NCI-H2171 treated with DMSO at 0.1 percent for 48 hours (cell line): ENCODE measurements at regions not wholly inside any gene's neighbourhood (a gene's known extent, or its start where the extent isn't known, plus 50 kb on each side); places are given as distances from the start of the nearest gene placed in this dataset.

Source experiments
- DNase-seq: peaks from one replicate; lab custom pipeline; 2025; lab: John Stamatoyannopoulos, UW

DNA sequence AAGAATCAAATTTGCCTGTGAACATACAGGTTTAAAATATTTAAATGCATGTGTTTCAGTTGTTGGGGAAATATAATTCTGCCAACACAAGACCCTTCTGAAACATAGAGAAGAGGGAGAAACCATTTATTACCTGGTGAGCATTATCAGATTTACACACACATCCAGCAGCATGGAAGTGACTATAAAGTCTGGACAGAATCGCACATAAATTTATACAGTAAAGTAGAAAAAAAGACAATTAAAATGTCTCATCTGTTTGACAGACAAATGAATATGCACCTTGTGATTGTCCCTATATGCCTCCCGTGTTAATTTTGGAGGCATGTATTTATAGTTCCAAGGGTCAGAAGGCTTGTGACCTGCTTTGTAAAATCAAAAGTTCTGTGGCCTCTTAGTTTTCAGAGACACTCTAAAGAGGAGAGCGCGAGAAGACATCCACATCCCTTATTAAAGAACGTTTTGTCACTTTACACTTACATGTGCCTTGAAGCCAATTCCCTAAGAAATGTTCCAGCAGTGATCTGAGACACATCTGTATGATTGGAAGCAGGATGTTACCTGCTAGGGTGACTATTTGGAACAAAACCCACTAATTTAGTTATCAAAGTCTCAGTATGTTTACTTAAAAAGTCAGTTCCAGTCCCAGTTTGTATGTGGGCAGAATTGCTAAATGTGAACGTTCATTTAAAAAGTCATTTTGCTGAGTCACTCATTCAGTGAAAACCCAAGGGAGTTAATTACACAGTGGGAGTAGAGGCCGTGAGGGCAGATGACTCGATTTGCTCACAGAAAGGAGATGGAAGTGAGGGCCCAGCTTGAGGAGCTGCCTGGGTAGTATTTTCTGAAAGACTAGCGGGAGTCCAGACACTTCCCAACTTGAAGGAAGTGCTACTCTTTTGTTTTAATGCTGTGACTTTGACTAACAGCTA, 527.6 kb upstream of the MEX3C start:
- DNase-seq: peak; percentile 36

DNA sequence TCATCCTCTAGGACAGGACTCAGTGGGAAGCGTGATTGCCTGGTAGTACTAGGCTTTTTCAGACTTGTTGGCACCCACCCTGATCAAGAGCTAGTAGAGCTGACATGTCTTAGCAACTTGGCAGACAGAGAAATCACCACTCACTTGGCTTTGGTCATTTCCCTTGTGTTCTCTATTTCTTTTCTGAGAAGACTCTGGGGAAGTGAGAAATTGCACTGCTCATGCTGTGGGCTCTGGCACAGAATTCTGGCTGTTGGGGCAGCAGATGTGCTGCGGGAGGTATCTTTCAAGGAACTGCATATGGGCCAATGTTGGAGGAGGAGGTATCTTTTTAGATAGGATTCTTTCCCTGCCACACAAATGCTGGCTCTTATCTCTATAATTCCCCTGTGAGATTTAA, 529.1 kb upstream of the MEX3C start:
- DNase-seq: peak; percentile 36

DNA sequence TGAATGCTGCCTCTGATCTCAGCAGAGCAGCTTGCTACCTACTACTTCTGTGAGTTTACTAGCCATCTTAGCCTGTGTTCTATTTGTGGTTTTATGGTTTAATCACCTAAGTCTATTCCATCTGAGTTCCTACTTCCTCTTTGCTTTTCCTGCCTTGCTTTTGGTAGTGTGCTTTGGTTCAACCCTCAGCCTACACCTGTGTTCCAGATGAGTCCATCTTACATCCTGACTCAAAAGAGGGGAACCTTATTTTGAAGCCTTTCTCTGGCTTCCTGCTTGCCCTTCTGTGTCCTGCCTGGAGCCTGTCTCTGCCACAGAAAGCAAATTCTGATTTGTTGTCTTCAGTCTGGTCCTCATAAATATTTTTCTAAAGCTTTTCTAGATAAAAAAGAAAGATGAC, 530.3 kb upstream of the MEX3C start:
- no peak for DNase-seq

DNA sequence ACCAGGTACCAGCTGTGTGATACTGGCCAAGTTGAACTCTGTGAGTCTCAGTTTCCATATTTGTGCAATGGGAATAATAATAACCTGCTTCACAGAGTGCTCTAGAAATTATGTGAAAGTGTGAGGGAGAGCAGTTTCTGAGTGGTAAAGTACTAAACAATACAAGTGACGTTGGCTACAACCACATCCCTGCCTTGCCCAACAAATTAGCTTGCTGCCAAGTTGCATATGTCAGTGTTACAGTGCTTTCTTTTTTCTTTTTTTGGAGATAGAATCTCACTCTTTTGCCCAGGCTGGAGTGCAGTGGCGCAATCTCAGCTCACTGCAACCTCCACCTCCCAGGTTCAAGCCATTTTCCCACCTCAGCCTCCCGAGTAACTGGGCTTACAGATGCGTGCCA, 533.6 kb upstream of the MEX3C start:
- DNase-seq: no peak

DNA sequence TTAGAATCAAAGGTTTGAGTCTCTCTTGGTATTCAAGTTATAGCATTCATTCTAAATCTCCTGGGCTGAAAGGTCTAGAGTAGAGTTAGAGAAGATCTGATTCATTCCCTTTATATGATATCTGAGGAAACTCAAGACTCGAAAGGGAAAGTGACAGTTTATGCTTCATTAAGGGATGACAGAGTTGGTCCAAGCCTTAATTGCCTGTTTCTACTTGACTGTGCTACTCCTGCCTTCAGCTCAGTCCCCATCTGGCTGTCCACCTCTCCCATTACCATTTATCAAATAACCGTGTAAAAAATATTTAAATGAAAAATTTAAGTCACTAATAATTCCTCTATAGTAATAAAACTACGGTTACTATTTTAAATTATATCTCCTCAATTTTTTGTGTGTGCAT, 537.1 kb upstream of the MEX3C start:
- peak; percentile 5 for DNase-seq

DNA sequence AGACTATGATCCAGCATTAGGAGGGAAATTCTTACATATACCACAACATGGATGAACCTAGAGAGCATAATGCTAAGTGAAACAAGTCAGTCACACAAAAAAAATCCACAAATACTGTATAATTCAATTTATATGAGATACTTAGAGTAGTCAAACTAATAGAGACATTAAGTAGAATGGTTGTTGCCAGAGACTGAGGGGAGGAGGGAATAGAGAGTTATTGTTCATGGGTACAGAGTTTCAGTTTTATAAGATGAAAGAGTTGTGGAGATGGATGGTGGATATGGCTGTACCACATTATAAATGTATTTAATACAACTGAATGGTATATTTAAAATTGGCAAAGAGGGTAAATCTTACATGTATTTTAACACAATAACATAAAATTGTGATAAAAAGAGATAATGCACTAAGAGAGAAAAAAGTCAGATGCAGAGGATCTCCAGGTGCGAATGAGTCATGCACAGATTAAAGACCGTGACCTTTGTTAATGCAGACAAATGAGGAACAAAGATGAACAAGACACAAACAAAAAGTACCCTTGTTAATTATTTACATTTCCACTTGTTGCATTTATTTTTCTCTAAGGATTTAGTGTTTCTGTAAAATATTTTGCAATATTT, 541.7 kb upstream of the MEX3C start:
- no peak for DNase-seq

DNA sequence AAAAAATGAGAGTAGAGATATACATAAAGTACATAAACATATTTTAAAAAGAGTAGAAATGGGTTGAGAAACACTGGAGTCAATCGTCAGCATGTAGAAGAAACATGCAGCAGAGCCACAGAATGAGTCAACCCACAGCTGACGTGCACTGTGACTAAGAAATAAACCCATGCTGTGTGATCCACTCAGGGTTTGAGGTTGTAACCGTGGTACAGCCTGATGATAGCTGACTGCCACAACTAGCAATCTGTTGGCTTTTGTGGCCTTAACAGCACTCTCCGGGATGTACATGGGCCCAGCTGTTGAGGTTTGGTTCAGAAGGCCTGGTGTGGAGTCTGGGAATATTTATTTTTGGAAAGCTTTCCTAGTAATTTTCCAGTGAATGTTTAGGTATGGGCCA, 554.4 kb upstream of the MEX3C start:
- DNase-seq: no peak

DNA sequence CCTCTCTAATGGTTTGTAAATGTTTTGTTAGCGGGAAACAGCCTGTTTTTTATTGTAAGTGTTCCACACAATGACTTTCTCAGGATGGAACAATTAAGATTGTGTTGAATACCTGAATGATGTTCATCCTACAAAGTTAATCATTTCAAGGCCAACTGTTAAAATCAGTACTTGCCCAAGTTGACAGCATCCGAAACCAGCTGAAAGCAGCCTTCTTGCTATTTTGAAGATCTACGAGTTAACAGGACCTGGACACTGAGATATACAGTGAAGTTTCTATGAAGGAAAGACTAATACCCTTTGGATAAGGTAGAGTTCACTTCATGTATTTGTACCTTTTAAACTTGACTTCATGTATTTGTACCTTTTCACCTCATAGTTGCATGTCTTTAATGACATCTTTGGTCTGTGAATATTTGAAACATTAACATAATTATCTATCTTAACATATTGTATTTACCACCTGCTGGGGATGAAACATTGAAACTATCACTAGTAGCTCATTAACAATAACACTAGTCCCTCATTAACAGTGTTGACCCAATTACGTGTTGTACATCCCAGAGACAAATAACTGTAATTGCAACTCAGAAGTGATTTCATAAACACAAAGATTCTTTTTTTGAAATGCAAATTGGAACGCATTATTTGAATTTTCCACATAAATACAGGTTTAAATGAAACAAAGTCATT, 556.0 kb upstream of the MEX3C start:
- DNase-seq: no peak

DNA sequence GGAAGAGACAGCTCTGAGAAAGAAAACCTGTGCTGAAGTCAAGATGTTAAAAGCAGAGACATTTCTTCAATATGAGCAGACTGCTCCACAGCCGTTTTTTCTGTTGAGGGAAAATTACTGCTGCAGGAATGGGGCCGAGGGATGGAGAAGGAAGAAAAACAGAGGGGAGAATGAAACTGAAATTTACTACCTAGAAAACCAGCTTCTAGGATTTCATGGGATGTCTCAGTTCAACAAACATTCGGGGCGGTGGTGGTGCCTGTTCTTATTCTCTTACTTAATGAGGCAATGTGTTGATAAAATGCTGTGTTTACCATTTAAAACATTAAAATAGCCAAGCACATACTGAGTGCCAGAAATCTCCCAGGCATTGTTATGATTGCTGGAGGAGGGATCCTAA, 557.1 kb upstream of the MEX3C start:
- DNase-seq: no peak

DNA sequence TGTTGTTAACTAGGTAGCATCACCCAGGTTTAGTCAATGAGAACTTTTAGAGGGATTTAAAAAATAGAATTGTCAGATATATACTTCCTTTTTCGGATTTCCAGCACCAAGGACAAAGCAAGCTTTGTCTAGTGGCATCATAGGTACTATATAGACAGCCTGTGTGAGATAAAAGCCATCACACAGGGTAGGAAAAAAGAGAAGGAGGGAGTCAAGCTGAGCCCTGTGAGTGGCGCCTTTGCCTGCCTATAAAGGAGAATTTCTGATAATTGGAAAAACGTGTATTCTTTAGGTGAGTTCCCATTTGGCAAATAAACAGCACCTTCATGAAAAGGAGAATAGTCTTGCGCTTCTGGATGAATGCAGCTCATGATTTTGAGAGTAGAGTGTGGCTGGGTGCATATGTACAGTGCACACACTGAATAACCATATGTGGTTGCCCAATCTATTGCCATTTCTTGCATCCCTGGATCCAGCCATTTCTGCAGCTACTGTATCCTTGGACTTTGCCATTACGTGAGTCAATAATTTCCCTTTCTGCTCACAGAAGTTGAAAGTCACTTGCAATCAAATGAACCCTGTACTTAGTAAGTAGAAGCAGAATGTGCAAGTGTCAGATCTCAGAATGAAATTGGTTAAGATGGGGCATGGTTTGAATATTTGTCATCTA, 559.9 kb upstream of the MEX3C start:
- DNase-seq: no peak

DNA sequence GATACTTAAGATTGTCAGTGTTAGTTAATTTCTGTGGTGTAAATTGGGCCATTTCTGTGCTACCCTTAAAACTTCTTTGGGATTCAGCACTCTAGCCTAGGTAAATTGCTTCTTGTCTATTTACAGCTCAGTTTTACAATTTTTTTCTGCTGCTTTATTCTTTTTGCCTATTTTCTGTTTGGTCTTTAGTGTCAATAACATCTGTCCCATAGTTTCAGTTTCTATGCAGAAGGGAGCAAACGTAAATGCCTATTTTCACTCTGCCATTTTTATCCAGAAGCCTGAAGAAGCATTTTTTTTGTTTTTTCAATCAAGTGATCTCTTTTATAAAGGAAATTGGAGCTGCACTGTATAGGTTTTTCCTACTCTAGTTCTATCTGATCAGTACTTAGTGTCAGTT, 564.9 kb upstream of the MEX3C start:
- no peak for DNase-seq

DNA sequence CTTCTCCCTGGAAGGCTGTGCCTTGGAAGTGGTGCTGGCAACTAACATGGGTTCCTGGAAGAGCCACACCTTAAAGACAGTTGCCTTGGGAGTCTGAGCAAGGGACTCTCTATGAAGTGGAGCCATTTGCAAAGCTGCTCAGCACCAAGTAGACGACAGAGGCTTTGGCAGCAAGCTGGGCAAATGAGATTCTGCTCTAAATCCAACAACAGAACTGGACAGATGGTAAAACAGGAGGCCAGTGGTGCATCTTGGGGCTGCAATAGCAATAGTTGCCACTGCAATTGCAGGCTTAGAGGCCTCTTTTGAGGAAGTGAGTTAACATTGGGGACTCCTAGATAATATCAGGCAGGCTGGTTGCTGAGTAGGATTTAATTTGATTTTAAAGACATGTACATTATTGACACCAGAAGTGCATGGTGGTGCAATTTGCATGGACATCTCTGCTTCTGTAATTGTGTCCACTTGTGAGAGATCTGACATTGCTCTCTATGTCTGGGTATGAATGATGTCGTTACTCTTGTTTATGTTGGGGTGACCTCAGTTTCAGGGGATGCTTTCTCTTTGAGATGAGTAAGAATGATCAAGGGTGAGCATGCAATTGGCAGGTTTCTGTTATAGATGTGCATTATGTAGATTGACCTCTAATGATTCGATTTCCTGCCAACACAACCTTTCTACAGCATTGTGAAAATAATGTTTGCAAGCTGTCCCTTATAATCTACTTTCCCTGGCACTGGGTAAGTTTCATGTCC, 568.3 kb upstream of the MEX3C start:
- no peak for DNase-seq

DNA sequence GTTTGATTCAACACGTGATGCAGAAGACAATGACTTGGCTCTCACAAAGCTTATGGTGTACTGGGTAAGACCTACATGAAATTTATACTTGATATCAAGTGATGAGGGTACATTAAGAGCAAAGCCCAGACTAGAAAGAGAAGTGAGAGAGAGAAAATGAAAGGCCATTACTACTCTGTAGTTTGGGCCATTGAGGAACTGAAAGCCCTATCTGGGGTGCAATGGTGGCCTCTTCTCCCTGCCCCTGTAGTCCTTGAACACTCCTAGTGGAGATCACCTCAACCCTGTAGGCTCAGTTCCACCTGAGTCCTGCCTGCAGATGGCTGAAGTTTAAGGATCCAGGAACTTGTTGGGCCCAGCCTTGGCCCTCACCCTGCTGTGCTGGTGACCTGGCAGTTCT, 569.8 kb upstream of the MEX3C start:
- DNase-seq: no peak

DNA sequence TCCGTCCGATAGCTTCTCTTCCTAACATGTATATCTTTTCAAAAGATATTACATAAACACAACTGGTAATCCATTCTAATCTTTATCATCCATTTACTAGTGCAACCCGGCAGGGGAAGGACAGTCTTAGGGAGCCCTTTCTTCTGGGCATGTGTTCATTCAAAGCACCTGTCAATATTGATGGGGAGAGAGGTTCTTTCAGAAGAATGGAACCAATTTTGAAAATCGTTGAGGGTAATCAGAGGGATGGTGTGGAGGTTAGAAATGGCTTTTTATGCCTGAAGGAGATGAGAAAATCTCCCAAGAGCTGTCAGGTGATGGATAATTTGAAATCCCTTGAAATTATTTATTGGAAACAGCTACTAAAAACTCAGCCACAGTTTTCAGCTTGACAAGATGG, 561.9 kb upstream of the DCC start:
- no peak for DNase-seq

DNA sequence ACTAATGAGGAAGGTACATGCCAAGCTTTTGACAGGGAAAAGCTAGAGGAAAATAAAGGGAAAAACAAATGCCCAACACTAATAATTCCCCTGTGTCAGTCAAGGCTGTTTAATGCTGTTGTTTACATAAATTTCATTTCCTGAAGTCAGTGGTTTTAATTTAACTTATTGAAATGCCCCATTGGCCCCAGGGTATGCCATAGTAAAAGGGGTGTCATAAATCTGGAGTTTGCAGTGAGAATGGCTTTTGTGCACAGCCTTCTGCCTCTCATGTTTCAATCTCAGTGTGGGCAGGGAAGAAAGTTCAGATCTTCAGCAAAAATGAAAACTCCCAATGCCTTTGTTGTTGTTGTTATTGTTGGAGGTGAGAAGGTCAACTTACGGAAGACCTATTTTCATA, 550.1 kb upstream of the DCC start:
- DNase-seq: no peak

DNA sequence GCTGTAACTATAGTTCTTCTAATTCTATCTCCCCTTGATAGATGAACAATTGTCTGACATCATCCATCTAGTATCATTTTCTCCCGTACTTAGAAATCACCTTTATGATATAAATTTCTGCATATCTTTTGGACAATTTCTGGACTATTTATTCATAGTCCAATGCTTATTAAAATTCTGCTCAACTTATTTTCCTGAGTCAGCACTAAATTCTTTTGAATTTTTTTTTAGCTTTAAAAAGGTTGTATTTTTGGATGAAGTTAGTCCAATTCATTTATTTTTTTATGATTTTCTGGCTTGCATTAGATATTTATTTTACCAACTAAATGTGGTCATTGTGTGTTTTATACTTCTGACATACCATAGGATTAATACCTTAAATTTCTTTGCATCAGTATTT, 538.5 kb upstream of the DCC start:
- DNase-seq: no peak

DNA sequence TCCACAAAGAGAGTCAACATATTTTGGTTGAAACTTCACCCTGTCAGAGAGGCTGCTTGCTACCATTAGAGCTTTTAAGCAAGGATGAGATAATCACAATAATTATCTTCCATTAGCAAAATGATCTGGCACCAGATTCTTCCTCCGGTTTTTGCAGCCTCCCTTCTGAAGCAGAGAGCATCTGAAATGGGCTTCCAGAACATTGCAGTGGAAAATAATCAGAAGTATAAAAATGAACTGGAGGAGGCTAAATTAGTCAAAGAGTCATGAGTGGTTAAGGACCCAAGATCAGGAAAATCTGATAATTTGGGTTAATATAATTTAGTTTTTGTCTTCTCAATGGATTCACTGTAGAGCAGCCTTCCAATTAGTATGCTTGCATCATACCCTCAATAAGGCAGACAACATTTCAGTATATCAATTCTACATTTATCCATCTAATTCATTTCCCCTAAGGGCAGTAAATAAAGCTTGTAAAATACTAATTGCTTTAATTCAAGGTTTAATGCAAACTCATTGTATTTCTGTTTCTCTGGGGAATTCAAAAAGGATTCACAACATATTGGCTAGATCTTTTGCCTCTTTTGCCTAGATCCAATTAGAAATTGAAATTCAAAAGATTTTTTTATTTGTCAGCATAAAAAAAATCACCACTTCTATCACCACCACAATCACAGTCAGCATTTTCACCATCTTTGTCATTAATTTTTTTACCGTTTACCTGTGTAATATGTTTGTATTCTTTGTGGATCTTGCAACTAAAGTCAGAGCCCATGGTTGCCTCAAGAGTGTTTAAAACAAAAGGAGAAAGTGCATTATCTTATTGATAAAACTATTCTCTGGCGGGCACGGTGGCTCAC, 537.2 kb upstream of the DCC start:
- DNase-seq: no peak

DNA sequence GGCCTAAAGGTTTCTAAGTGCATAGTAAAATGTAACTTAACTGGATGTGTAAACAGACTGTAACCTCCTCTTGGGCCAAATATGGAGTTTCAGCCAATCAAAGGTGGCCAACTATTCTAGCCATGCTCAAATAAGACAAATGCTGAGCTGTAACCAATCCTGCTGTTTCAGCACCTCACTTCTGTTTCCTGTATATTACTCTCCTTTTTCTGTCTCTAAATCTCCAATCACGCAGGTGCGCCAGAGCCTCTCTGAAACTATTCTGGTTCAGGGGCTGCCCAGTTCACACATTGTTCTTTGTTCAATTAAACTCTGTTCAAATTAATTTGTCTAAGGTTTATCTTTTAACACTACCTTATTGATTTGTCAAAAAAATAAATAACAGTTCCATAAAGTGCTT, 532.7 kb upstream of the DCC start:
- DNase-seq: no peak

DNA sequence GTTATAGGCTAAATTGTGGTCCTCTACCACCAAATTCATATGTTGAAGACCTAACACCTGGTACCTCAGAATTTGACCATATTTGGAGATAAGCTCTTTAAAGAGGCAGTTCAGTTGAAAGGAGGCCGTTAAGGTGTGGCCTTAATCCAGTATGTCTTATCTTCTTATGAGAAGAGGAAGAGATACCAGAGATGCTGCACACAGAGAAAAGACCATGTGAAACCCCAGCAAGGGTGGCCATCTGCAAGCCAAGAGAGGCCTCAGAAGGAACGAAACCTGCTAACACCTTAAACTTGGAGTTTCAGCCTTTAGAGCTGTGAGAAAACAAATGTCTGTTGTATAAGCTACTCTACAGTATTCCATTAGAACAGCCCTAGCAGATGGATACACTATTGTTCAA, 528.1 kb upstream of the DCC start:
- no peak for DNase-seq

DNA sequence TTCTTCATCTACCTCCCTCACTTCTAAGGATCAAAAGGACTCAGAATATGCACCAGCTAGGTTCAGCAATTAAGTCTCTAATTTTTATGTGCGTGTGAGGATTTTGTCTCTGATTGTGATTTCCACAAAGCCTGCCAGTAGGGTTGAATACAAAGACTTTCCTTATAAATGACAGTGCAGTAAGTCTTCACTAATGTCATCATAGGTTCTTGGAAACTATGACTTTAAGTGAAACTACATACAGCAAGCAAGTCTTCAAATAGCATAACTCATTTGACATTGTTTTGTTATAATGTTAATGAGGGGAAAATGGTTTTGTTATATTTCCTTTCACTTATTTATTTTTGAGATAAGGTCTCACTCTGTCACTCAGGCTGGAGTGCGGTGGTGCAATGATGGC, 526.3 kb upstream of the DCC start:
- DNase-seq: no peak

DNA sequence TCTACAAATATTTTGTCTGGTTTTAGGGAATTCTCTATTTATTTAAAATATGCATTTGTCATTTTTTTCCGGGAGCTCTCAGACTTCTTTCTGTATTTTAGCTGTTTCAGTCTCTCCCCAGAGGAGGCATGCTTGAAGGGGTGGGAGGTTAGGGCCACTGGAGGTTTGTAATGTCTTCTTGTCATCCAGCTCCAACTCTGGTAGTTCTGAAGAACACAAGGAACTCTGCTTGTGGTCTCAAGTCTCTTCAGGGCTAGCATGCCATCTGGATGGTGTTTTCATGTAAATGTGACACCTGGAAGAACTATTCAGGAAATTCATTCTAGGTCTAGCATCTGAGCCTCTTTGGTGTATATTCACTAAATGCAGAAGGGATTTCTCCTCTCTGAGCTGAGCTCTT, 518.4 kb upstream of the DCC start:
- peak; percentile 45 for DNase-seq
